ENCODE measurements at regions not wholly inside any gene's neighbourhood (a gene's known extent, or its start where the extent isn't known, plus 50 kb on each side); places are given as distances from the start of the nearest gene placed in this dataset.

- no peak for TF ChIP-seq POLR2A (IDR thresholded peaks at IDR 0.05)
- TF ChIP-seq, protein P1, sequence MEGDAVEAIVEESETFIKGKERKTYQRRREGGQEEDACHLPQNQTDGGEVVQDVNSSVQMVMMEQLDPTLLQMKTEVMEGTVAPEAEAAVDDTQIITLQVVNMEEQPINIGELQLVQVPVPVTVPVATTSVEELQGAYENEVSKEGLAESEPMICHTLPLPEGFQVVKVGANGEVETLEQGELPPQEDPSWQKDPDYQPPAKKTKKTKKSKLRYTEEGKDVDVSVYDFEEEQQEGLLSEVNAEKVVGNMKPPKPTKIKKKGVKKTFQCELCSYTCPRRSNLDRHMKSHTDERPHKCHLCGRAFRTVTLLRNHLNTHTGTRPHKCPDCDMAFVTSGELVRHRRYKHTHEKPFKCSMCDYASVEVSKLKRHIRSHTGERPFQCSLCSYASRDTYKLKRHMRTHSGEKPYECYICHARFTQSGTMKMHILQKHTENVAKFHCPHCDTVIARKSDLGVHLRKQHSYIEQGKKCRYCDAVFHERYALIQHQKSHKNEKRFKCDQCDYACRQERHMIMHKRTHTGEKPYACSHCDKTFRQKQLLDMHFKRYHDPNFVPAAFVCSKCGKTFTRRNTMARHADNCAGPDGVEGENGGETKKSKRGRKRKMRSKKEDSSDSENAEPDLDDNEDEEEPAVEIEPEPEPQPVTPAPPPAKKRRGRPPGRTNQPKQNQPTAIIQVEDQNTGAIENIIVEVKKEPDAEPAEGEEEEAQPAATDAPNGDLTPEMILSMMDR (IDR thresholded peaks at IDR 0.05): no peak
- no peaks in the 10 kb centered on the region for H3K4me1 ChIP-seq
- no peak overlapping the region for H3K27ac ChIP-seq
- no peaks in the 10 kb centered on the region for H3K27me3 ChIP-seq
- 61 to 70% methylated on average over 3 of the region's 3 CpGs for WGBS, 2 donors
- intact Hi-C loops (cut with DNase I; ENCODE audit: low total_unique reads): no loop called here
- no peaks in the 10 kb centered on the region for H3K9me3 ChIP-seq
- no peak for DNase-seq
- no peak overlapping the region for H3K4me3 ChIP-seq
- no peaks in the 10 kb centered on the region for H3K36me3 ChIP-seq (ENCODE audit: low read depth, missing control alignments)
Measured at GRCh38 chr6:44028789-44029310, 98.4 kb downstream of the MRPL14 start.

DNA sequence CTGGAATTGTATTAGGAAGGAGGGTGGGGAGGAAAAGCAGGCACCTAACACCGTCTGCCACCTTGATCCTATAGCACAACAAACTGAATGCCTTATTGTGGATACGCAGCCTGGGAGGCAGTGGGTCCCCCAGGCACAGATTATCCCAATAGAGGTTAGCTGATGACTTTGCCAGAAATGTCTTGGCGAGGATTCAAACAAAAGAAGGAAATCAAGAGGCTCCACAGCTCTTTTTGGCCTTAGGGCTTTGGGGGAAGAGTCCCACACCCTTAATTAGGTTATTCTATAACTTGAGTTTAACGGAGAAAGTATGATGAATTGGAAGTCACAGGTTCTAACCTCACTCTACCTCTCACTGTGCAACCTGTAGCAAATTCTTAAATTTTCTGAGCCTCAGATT is 102.0 kb downstream of the MRPL14 start:
- intact Hi-C loops (cut with DNase I; ENCODE audit: low total_unique reads): no loop called here
- Histone ChIP-seq H3K27ac (no peak overlapping the region), H3K9me3 (no peaks in the 10 kb centered on the region), H3K27me3 (no peaks in the 10 kb centered on the region), H3K4me3 (no peak overlapping the region), H3K4me1 (no peaks in the 10 kb centered on the region), H3K36me3 (ENCODE audit: low read depth, missing control alignments) (no peaks in the 10 kb centered on the region)
- WGBS, 2 donors: 88 to 89% methylated on average over 4 of the region's 4 CpGs
- TF ChIP-seq POLR2A (IDR thresholded peaks at IDR 0.05): no peak
- TF ChIP-seq, protein P1 (IDR thresholded peaks at IDR 0.05): no peak
- DNase-seq: no peak

DNA sequence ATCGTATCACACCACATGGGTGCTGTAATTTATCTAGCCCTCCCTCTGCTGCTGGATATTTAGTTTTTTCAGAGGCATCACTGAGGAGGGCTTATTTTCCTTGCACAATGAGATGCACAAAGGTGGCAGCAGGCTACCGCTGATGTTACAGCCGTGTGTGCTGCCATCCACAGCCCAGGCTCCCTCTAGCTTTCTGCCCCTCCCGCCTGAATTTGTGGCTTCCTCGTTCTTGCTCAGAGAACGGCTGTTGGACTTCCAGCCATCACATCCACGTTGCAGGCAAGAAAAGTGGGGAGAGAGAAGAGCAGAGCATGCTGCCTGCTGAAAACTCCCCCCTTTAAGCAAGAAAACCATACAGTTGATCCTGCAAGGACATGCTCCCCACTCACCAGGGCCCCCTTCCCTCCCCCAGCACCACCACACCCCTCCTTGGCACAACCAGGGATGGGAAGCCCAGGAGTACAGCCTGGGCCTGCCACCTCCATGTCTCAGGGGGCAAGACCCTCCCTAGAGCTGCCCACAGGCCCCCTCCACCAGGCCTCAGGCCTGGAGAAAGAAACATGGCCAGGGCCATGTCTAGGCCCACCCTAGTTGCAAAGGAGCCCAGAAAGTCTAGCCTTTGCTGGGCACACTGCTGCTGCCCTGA is 102.6 kb downstream of the MRPL14 start:
- TF ChIP-seq, protein P1 (IDR thresholded peaks at IDR 0.05): no peak
- no peak for TF ChIP-seq POLR2A (IDR thresholded peaks at IDR 0.05)
- 53 to 73% methylated on average over 7 of the region's 7 CpGs for WGBS, 2 donors
- Histone ChIP-seq H3K27me3 (no peaks in the 10 kb centered on the region), H3K27ac (no peak overlapping the region), H3K36me3 (ENCODE audit: low read depth, missing control alignments) (no peaks in the 10 kb centered on the region), H3K4me3 (no peak overlapping the region), H3K4me1 (no peaks in the 10 kb centered on the region), H3K9me3 (no peaks in the 10 kb centered on the region)
- DNase-seq: no peak
- intact Hi-C loops (cut with DNase I; ENCODE audit: low total_unique reads): no loop called here

DNA sequence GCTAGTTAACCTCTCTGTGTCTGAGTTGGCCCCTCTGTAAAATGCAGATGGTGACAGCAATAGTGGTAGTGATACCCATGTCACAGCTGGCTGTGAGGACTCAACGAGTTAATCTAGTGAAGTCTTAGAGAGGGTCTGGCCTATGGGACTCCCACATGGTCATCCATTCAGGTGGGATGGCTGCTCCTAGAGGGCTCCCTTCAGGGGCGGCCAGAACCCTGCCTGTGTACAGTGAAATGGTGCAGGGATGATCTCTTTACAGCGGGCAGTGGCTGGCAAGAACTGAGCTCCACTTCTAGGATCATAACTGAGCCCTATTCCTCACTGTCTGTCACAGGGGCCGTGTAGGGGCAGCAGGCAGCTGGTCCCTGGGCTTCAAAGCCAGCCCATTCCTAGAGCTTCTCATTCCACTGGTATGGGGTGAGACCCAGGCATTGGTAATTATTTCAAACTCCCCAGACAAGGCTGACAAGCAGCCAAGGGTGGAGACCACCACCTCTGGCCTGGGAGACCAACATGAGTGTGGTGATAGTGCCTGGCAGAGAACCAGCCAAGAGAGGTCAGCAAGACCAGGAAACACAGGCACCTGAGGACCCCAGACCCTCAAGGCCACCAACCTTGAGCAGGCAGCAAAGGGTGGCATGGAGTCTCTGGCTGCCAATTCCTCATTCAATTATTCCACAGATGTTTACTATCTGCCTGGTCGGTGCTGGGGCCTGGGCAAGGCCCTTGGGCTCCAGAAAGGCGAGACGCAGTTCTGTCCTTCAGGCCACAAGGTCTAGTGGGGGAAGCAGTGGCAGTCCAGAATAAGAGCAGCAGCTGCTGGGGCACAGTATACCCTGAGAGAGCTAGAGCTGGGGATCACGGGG is 103.4 kb downstream of the MRPL14 start:
- Histone ChIP-seq H3K36me3 (ENCODE audit: low read depth, missing control alignments) (no peaks in the 10 kb centered on the region), H3K9me3 (no peaks in the 10 kb centered on the region), H3K4me3 (no peak overlapping the region), H3K27me3 (no peaks in the 10 kb centered on the region), H3K27ac (no peak overlapping the region), H3K4me1 (no peaks in the 10 kb centered on the region)
- DNase-seq: no peak
- 72 to 96% methylated on average over 3 to 8 of the region's 8 CpGs for WGBS, 2 donors
- intact Hi-C loops (cut with DNase I; ENCODE audit: low total_unique reads): no loop called here
- no peak for TF ChIP-seq POLR2A (IDR thresholded peaks at IDR 0.05)

- intact Hi-C loops (cut with DNase I; ENCODE audit: low total_unique reads): no loop called here
- Histone ChIP-seq H3K4me3 (no peak overlapping the region), H3K36me3 (ENCODE audit: low read depth, missing control alignments) (no peaks in the 10 kb centered on the region), H3K9me3 (no peaks in the 10 kb centered on the region), H3K27me3 (no peaks in the 10 kb centered on the region), H3K4me1 (no peaks in the 10 kb centered on the region), H3K27ac (no peak overlapping the region)
- DNase-seq: no peak
- WGBS, 2 donors: 91 to 95% methylated on average over 14 of the region's 14 CpGs
- no peak for TF ChIP-seq POLR2A (IDR thresholded peaks at IDR 0.05)
- TF ChIP-seq, protein P1 (IDR thresholded peaks at IDR 0.05): no peak
Measured at GRCh38 chr6:44022671-44023352, 104.4 kb downstream of the MRPL14 start.
